Neural cell (in vitro differentiated cells): ENCODE measurements at regions not wholly inside any gene's neighbourhood (a gene's known extent, or its start where the extent isn't known, plus 50 kb on each side); places are given as distances from the start of the nearest gene placed in this dataset.

Source experiments
- H2AFZ ChIP-seq: fragments of 200-600, 300-800 bp; sonication (generic), shearing (Covaris generic); 2 replicates; pipeline ENCODE4 v1.6.0; 2014; ENCODE audit warnings: low read depth, mild to moderate bottlenecking, antibody characterized with exemption, low read length, moderate library complexity
- H3F3A ChIP-seq: fragments of 200-600 bp; shearing (Covaris generic); 2 replicates; pipeline ENCODE4 v1.6.1; 2016; ENCODE audit warnings: mild to moderate bottlenecking, moderate library complexity, mixed read lengths, antibody characterized with exemption, low read length; ENCODE audit not compliant: insufficient read depth, poor library complexity, severe bottlenecking
- H3K27ac ChIP-seq: fragments of 200-600, 300-800 bp; sonication (generic), shearing (Covaris generic); 2 replicates; pipeline ENCODE4 v1.5.1; 2014; ENCODE audit warnings: mild to moderate bottlenecking, low read length, moderate library complexity
- H3K27me3 ChIP-seq: fragments of 300-800, 200-600 bp; sonication (generic), shearing (Covaris generic); 2 replicates; pipeline ENCODE4 v1.6.0; 2014; ENCODE audit warnings: mild to moderate bottlenecking, low read depth, low read length, moderate library complexity; ENCODE audit not compliant: insufficient read depth
- H3K36me3 ChIP-seq: fragments of 300-800, 200-600 bp; sonication (generic), shearing (Covaris generic); 2 replicates; pipeline ENCODE4 v1.5.1; 2014; ENCODE audit warnings: mild to moderate bottlenecking, antibody characterized with exemption, low read length, moderate library complexity; ENCODE audit not compliant: insufficient read depth
- H3K4me2 ChIP-seq: fragments of 300-800, 200-600 bp; sonication (generic), shearing (Covaris generic); 2 replicates; pipeline ENCODE4 v1.6.0; 2014; ENCODE audit warnings: mild to moderate bottlenecking, low read length
- H3K4me3 ChIP-seq: fragments of 300-800, 200-600 bp; sonication (generic), shearing (Covaris generic); 2 replicates; pipeline ENCODE4 v1.5.1; 2014; ENCODE audit warnings: mild to moderate bottlenecking, low read length, moderate library complexity
- H3K79me2 ChIP-seq: fragments of 200-600 bp; shearing (Covaris generic); replicated peaks from 2 replicates; pipeline ENCODE4 v1.6.0; 2014; ENCODE audit warnings: mild to moderate bottlenecking, low read length, moderate library complexity; ENCODE audit not compliant: insufficient read depth
- H3K9ac ChIP-seq: fragments of 300-800, 200-600 bp; sonication (generic), shearing (Covaris generic); 2 replicates; pipeline ENCODE4 v1.6.1; 2016; ENCODE audit warnings: mild to moderate bottlenecking, low read length, mixed read lengths
- H3K9me2 ChIP-seq: fragments of 200-600 bp; shearing (Covaris generic); 2 replicates; pipeline ENCODE4 v1.6.1; 2016; ENCODE audit warnings: mild to moderate bottlenecking, low read length, mixed read lengths; ENCODE audit not compliant: insufficient read depth
- H3K9me3 ChIP-seq: fragments of 200-600, 300-800 bp; sonication (generic), shearing (Covaris generic); 2 replicates; pipeline ENCODE4 v1.6.1; 2016; ENCODE audit warnings: mild to moderate bottlenecking, mixed run types, low read length, moderate library complexity, mixed read lengths
- H4K20me1 ChIP-seq: fragments of 200-600 bp; shearing (Covaris generic); 2 replicates; pipeline ENCODE4 v1.6.1; 2016; ENCODE audit warnings: mild to moderate bottlenecking, mixed run types; ENCODE audit not compliant: insufficient read depth
- EP300 ChIP-seq: fragments of 450-650 bp; conservative IDR thresholded peaks from 2 replicates; pipeline ENCODE4 v1.6.1; 2014; ENCODE audit warnings: antibody characterized with exemption, mild to moderate bottlenecking, moderate library complexity; ENCODE audit not compliant: poor library complexity, severe bottlenecking
- EZH2 ChIP-seq: fragments of 200-600, 300-800 bp; shearing (Covaris generic), sonication (generic); IDR thresholded peaks from 2 replicates; pipeline ENCODE4 v1.6.1; 2014; ENCODE audit warnings: antibody characterized with exemption, low read length, borderline replicate concordance, mild to moderate bottlenecking; ENCODE audit not compliant: insufficient read depth, poor library complexity, severe bottlenecking
- MXI1 ChIP-seq: fragments of 450-650 bp; conservative IDR thresholded peaks from 2 replicates; pipeline ENCODE4 v1.6.1; 2014; ENCODE audit warnings: antibody characterized with exemption, mild to moderate bottlenecking; ENCODE audit not compliant: poor library complexity, severe bottlenecking
- POLR2AphosphoS5 ChIP-seq: IDR thresholded peaks from 2 replicates; pipeline ENCODE4 v1.6.1; 2012
- RAD21 ChIP-seq: fragments of 450-650 bp; conservative IDR thresholded peaks from 2 replicates; pipeline ENCODE4 v1.6.1; 2014; ENCODE audit warnings: antibody characterized with exemption, mild to moderate bottlenecking, moderate library complexity
- SMC3 ChIP-seq: fragments of 450-650 bp; conservative IDR thresholded peaks from 2 replicates; pipeline ENCODE4 v1.6.1; 2014; ENCODE audit warnings: antibody characterized with exemption, mild to moderate bottlenecking, moderate library complexity; ENCODE audit not compliant: poor library complexity
- TAF1 ChIP-seq: IDR thresholded peaks from 2 replicates; pipeline ENCODE4 v1.6.1; 2012; ENCODE audit warnings: low read depth
- TF ChIP-seq, protein P1 (sequence below): IDR thresholded peaks from 2 replicates; pipeline ENCODE4 v1.6.1; 2012; ENCODE audit warnings: borderline replicate concordance
- TF ChIP-seq, protein P2 (sequence below): fragments of 450-650 bp; IDR thresholded peaks from 2 replicates; pipeline ENCODE4 v1.5.1; 2014; ENCODE audit warnings: antibody characterized with exemption, mild to moderate bottlenecking, moderate library complexity; ENCODE audit not compliant: poor library complexity, severe bottlenecking

DNA sequence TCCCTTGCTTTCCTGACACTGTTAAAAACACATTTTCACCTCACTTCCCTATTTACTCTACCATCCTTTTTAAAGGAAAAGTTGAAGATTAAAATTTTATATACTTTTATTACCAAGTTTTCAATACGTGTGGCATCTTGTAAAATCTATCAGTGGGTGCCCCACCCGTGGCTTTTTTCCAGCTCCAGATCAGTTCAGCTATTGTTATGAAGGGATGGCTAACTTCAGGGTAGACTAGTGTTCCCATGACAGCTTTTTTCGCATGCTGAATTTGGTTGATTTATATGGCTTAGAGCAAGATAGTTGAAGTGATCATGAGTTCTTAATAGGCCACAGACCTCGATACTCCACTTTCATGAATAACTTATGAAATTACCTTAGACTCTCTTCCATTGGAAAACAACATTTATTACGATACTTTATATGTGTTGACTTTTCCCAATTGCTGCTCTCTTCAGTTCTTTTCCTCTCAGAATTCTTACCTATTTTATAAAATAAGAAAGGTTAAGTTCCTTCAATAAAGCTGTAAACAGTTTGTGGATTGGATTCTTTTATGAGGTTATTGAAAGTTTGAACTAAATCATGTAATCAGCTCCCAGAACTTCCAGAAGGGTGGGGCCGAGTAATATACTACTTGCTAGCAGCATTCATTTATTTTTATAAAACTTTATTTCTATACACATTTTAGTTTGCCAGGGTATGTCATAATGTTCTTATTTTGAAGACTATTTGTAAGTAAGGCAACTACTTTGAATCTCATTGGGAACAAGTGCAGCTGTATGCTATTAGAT, 680.9 kb downstream of the SATB2 start:
- Histone ChIP-seq H3K9me2 (no peaks in the 10 kb centered on the region), H3K27ac (no peak overlapping the region), H4K20me1 (no peaks in the 10 kb centered on the region), H3K27me3 (no peaks in the 10 kb centered on the region), H3K79me2 (no peaks in the 10 kb centered on the region), H3F3A (no peaks in the 10 kb centered on the region), H3K36me3 (no peaks in the 10 kb centered on the region), H3K4me3 (no peak overlapping the region), H3K9ac (no peak overlapping the region), H2AFZ (no peak overlapping the region), H3K4me2 (no peak overlapping the region), H3K9me3 (no peaks in the 10 kb centered on the region)
- TF ChIP-seq SMC3 (no peak), RAD21 (no peak), TAF1 (no peak), POLR2AphosphoS5 (no peak)
- TF ChIP-seq, protein P1, sequence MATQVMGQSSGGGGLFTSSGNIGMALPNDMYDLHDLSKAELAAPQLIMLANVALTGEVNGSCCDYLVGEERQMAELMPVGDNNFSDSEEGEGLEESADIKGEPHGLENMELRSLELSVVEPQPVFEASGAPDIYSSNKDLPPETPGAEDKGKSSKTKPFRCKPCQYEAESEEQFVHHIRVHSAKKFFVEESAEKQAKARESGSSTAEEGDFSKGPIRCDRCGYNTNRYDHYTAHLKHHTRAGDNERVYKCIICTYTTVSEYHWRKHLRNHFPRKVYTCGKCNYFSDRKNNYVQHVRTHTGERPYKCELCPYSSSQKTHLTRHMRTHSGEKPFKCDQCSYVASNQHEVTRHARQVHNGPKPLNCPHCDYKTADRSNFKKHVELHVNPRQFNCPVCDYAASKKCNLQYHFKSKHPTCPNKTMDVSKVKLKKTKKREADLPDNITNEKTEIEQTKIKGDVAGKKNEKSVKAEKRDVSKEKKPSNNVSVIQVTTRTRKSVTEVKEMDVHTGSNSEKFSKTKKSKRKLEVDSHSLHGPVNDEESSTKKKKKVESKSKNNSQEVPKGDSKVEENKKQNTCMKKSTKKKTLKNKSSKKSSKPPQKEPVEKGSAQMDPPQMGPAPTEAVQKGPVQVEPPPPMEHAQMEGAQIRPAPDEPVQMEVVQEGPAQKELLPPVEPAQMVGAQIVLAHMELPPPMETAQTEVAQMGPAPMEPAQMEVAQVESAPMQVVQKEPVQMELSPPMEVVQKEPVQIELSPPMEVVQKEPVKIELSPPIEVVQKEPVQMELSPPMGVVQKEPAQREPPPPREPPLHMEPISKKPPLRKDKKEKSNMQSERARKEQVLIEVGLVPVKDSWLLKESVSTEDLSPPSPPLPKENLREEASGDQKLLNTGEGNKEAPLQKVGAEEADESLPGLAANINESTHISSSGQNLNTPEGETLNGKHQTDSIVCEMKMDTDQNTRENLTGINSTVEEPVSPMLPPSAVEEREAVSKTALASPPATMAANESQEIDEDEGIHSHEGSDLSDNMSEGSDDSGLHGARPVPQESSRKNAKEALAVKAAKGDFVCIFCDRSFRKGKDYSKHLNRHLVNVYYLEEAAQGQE = no peak

DNA sequence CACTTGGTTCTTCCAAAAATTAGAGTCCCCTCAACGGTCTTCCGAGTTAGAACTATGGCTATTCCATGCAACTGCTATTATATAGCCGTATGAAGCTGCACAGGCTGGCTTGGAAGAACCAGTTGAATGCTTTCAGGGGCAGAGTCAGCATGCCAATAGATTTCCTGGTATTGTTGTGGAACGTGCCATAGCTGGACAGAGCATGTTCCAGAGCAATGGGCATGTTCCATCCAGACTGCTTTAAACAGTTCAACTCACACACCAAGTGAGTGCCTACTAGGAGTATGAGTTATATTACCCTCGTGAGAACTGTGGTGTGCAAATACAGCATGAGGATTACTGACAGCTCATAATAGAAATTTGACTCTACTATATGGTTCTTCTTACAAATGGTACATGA, 682.0 kb downstream of the SATB2 start:
- H4K20me1 ChIP-seq = no peaks in the 10 kb centered on the region
- no peaks in the 10 kb centered on the region for H3K27me3 ChIP-seq
- no peaks in the 10 kb centered on the region for H3F3A ChIP-seq
- H3K9ac ChIP-seq = no peak overlapping the region
- H3K9me3 ChIP-seq = no peaks in the 10 kb centered on the region
- H3K27ac ChIP-seq = no peak overlapping the region
- no peak overlapping the region for H3K4me2 ChIP-seq
- H3K79me2 ChIP-seq = no peaks in the 10 kb centered on the region
- no peaks in the 10 kb centered on the region for H3K36me3 ChIP-seq
- H3K4me3 ChIP-seq = no peak overlapping the region
- H3K9me2 ChIP-seq = no peaks in the 10 kb centered on the region
- no peak overlapping the region for H2AFZ ChIP-seq
- TF ChIP-seq EP300 (no peak), SMC3 (no peak), POLR2AphosphoS5 (no peak), EZH2 (no peak), RAD21 (no peak), TAF1 (no peak)

DNA sequence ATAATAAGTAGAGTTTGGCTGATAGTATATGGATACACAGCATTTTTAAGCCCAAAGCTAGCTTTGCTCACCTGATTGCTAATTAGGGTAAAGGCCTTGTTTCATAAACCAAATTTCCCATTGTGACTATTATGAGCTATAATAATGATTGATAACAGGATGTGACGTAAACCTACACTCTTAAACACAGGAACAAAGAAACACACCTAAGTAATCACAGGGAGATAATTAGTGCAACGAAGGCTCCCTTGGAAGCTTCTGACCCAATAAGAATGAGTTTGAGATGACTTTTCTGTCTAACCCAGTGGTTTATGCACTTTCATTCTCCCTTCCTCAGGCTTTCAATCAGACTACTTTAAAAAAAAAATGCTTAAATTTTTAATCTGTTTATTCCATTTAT, 683.2 kb downstream of the SATB2 start:
- H3K27me3 ChIP-seq = no peaks in the 10 kb centered on the region
- H3K36me3 ChIP-seq = no peaks in the 10 kb centered on the region

More for the DNA sequence above, 683.2 kb downstream of the SATB2 start:
- H3K9ac ChIP-seq = no peak overlapping the region
- no peaks in the 10 kb centered on the region for H3K9me3 ChIP-seq
- no peaks in the 10 kb centered on the region for H3K79me2 ChIP-seq
- H4K20me1 ChIP-seq = no peaks in the 10 kb centered on the region
- no peaks in the 10 kb centered on the region for H3K9me2 ChIP-seq
- H3F3A ChIP-seq = no peaks in the 10 kb centered on the region
- no peak overlapping the region for H3K27ac ChIP-seq
- TF ChIP-seq EZH2 = no peak
- TF ChIP-seq, protein P2, sequence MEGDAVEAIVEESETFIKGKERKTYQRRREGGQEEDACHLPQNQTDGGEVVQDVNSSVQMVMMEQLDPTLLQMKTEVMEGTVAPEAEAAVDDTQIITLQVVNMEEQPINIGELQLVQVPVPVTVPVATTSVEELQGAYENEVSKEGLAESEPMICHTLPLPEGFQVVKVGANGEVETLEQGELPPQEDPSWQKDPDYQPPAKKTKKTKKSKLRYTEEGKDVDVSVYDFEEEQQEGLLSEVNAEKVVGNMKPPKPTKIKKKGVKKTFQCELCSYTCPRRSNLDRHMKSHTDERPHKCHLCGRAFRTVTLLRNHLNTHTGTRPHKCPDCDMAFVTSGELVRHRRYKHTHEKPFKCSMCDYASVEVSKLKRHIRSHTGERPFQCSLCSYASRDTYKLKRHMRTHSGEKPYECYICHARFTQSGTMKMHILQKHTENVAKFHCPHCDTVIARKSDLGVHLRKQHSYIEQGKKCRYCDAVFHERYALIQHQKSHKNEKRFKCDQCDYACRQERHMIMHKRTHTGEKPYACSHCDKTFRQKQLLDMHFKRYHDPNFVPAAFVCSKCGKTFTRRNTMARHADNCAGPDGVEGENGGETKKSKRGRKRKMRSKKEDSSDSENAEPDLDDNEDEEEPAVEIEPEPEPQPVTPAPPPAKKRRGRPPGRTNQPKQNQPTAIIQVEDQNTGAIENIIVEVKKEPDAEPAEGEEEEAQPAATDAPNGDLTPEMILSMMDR = no peak
- no peak for TF ChIP-seq TAF1
- TF ChIP-seq SMC3 = no peak
- no peak for TF ChIP-seq EP300
- TF ChIP-seq, protein P1 = no peak
- TF ChIP-seq POLR2AphosphoS5 = no peak
- TF ChIP-seq RAD21 = no peak
- no peak for TF ChIP-seq MXI1
- H3K4me3 ChIP-seq = no peak overlapping the region
- no peak overlapping the region for H3K4me2 ChIP-seq
- H2AFZ ChIP-seq = no peak overlapping the region
